Body of pancreas (tissue), 4 donors: ENCODE measurements at regions not wholly inside any gene's neighbourhood (a gene's known extent, or its start where the extent isn't known, plus 50 kb on each side); places are given as distances from the start of the nearest gene placed in this dataset.
"Not testable (repeated sequence)": the region's sequence is repeated elsewhere in the genome, so short reads cannot be mapped to it uniquely, and the experiment has no call there.

Source experiments
- ATAC-seq: fragments of 150-250 bp; one replicate; pipeline ENCODE4 v1.9.1; 2016
- DNase-seq, 4 donors: peaks; one replicate each; pipeline ENCODE4 v3.0.0-alpha.2; 2019
- H3K27ac ChIP-seq, 4 donors: fragments of 200-600 bp; sonication (generic); 1 replicate in 3 of 4; 2 replicates in 1 of 4; pipeline versions ENCODE4 v1.5.1 to v1.6.1; 2016 to 2019; ENCODE audit warnings: mild to moderate bottlenecking in 1 of 4, mixed read lengths in 1 of 4, moderate library complexity in 1 of 4
- H3K27me3 ChIP-seq, 2 donors: fragments of 200-600 bp; sonication (generic); one replicate each; pipeline ENCODE4 v1.6.0; 2016; ENCODE audit warnings: mild to moderate bottlenecking in 1 of 2
- H3K36me3 ChIP-seq, 2 donors: fragments of 200-600 bp; sonication (generic); replicated peaks in 1 of 2; 2 replicates each; pipeline ENCODE4 v1.5.1; 2016; ENCODE audit warnings: low read depth in 2 of 2; ENCODE audit not compliant: insufficient read depth in 1 of 2
- H3K4me1 ChIP-seq: fragments of 200-600 bp; sonication (generic); one replicate; pipeline ENCODE4 v1.6.0; 2016
- H3K4me3 ChIP-seq, 2 donors: fragments of 200-600 bp; sonication (generic); 1 replicate in 1 of 2; 2 replicates in 1 of 2; pipeline ENCODE4 v1.5.1; 2016 to 2019
- H3K9me3 ChIP-seq, 3 donors: fragments of 200-600 bp; sonication (generic); 1 replicate in 2 of 3; 2 replicates in 1 of 3; pipeline ENCODE4 v1.5.1; 2016
- POLR2A ChIP-seq, 3 donors: fragments of 450-650 bp; IDR thresholded peaks; one replicate each; pipeline ENCODE4 v1.6.1; 2016; ENCODE audit warnings: antibody characterized with exemption in 3 of 3, mild to moderate bottlenecking in 2 of 3
- WGBS, 2 donors: methylation state at CpG; one replicate each; pipeline ENCODE4 v1.1.5; 2017; 5-methylcytosine and 5-hydroxymethylcytosine counted together
- intact Hi-C: fragments of 100-400 bp; cut with DNase I; formaldehyde crosslinking; loops from one replicate; pipeline ENCODE4 v1.15.1; 2023
- TF ChIP-seq, protein P1 (sequence below), 7 experiments: fragments of 450-650 bp in 4 of 7; fragments of 200-600 bp in 3 of 7; sonication (generic) in 3 of 7; IDR thresholded peaks; one replicate each; pipeline ENCODE4 v1.5.1; 2016 to 2019; ENCODE audit warnings: antibody characterized with exemption in 7 of 7

DNA sequence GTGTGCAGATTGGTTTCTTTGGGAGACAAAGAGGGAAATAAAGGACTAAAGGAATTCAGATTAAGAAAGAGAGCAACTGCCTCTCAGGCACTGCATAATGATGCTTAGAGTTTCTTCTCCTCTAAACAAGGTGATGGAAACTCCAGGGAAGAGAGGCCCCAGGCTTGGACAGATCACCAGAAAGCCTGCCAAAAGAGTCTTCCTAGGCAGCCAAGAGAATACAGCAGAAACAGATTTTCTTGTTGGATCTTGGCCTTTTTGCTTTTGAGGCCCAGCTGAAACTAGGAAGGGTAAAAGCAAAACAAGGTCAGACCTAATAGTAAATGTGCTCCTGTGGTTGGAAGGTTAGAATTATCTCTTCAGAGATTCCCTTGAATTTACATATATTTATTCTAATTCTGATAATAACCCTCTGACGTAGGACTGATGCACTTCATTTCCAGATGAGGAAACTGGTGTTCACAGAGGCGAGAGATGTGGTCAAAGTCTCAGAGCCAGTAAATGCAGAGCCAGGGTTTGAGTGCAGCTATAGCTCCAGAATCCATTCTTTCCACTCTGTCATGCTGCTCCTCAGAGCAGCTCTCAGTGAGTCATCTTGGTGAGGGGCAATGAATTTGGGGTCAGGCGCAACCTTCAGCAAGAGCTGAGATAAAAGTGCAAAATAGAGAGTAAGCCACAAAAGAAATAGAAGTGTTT is 142.3 kb upstream of the FBXO11 start:
- TF ChIP-seq POLR2A (IDR thresholded peaks at IDR 0.05) = no peak
- TF ChIP-seq, protein P1, sequence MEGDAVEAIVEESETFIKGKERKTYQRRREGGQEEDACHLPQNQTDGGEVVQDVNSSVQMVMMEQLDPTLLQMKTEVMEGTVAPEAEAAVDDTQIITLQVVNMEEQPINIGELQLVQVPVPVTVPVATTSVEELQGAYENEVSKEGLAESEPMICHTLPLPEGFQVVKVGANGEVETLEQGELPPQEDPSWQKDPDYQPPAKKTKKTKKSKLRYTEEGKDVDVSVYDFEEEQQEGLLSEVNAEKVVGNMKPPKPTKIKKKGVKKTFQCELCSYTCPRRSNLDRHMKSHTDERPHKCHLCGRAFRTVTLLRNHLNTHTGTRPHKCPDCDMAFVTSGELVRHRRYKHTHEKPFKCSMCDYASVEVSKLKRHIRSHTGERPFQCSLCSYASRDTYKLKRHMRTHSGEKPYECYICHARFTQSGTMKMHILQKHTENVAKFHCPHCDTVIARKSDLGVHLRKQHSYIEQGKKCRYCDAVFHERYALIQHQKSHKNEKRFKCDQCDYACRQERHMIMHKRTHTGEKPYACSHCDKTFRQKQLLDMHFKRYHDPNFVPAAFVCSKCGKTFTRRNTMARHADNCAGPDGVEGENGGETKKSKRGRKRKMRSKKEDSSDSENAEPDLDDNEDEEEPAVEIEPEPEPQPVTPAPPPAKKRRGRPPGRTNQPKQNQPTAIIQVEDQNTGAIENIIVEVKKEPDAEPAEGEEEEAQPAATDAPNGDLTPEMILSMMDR (IDR thresholded peaks at IDR 0.05) = no peak
- Histone ChIP-seq H3K4me1 (no peaks in the 10 kb centered on the region), H3K9me3 (no peaks in the 10 kb centered on the region), H3K4me3 (no peak overlapping the region), H3K27ac (no peak overlapping the region), H3K27me3 (no peaks in the 10 kb centered on the region), H3K36me3 (no peaks in the 10 kb centered on the region)
- WGBS, 2 donors = 76 to 90% methylated on average over 3 of the region's 3 CpGs
- ATAC-seq (no peak), DNase-seq (no peak)
- intact Hi-C loops = no loop called here

DNA sequence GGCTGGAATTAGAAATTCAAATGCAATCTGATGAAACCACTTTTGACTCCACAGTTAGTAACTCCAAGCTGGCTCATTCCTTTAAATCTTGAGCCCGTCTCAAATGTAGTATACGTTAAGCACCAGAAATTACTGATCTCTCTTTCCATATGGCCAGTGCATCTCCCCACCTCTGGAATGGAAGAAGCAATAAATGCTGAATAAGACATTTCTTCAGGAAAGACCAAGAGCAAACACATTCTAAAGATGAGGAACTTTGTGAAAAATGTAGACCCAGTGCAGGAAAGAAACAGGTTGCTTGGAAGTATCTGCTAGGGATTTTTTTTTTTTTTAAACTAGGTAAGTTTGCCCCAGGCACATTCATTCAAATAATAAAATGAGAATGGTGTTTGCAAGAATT is 143.1 kb upstream of the FBXO11 start:
- Histone ChIP-seq H3K9me3 (no peaks in the 10 kb centered on the region), H3K27ac (no peak overlapping the region), H3K4me1 (no peaks in the 10 kb centered on the region), H3K4me3 (no peak overlapping the region), H3K27me3 (no peaks in the 10 kb centered on the region), H3K36me3 (no peaks in the 10 kb centered on the region)
- intact Hi-C loops = no loop called here
- WGBS, 2 donors = 77 to 80% methylated on average over 2 of the region's 2 CpGs
- no peak for DNase-seq
- no peak for TF ChIP-seq POLR2A (IDR thresholded peaks at IDR 0.05)
- TF ChIP-seq, protein P1 (IDR thresholded peaks at IDR 0.05) = no peak
- no peak for ATAC-seq

DNA sequence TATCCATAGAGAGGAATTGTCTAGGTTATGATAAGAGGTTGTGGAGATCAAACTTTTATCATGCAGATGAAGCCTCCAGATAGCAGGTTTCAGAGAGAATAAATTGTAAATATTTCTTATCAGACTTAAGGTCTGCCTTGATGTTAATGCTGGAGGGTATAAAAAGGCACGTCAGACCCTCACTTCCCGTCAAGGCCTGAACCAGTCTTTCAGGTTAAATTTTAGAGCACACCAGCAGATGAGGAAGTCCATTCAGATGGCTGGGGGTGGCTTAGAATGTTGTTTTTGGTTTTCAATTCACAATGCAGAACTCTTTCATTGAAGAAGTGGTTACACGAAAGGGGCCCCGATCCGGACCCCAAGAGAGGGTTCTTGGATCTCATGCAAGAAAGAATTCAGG is 144.4 kb upstream of the FBXO11 start:
- H3K36me3 ChIP-seq = no peaks in the 10 kb centered on the region
- H3K4me3 ChIP-seq = no peak overlapping the region
- H3K4me1 ChIP-seq = no peaks in the 10 kb centered on the region
- intact Hi-C loops = no loop called here
- H3K27ac ChIP-seq = no peak overlapping the region
- no peak for TF ChIP-seq POLR2A (IDR thresholded peaks at IDR 0.05)
- H3K27me3 ChIP-seq = no peaks in the 10 kb centered on the region
- ATAC-seq = no peak
- H3K9me3 ChIP-seq = no peaks in the 10 kb centered on the region
- no peak for DNase-seq
- WGBS, 2 donors = 53 to 56% methylated on average over 5 of the region's 5 CpGs

DNA sequence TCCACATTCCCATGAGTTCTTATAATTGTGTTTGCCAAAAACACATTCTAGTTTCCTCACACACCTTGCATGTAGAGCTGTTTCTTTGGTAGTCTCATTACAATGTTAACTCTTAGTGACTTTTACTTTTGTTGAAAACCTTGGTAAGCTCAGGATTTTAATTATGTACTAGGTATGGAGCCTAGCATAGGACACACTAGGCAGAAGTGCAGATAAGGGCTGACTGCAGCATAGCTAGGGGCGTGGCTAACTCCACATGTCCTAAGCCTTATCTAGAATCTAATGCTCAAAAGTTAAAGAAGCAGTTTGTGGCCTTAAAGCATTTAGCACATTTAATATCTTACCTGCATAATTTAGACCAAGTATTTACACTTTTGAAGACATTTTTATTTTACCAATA is 153.7 kb upstream of the FBXO11 start:
- Histone ChIP-seq H3K4me1 (no peaks in the 10 kb centered on the region), H3K36me3 (no peaks in the 10 kb centered on the region), H3K9me3 (no peaks in the 10 kb centered on the region), H3K4me3 (no peak overlapping the region), H3K27me3 (no peaks in the 10 kb centered on the region), H3K27ac (no peak overlapping the region)
- intact Hi-C loops = no loop called here
- ATAC-seq (no peak), DNase-seq (no peak)
- 52 to 54% methylated on average over 1 of the region's 1 CpG for WGBS, 2 donors
- no peak for TF ChIP-seq POLR2A (IDR thresholded peaks at IDR 0.05)
- TF ChIP-seq, protein P1 (IDR thresholded peaks at IDR 0.05) = no peak

DNA sequence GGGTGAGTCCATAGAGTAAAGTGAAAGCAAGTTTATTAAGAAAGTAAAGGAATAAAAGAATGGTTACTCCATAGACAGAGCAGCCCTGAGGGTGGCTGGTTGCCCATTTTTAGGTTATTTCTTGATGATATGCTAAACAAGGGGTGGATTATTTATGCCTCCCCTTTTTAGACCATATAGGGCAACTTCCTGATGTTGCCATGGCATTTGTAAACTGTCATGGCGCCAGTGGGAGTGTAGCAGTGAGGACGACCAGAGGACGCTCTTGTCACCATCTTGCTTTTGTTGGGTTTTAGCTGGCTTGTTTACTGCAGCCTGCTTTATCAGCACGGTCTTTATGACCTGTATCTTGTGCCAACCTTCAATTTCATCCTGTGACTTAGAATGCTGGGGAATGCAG is 155.4 kb upstream of the FBXO11 start:
- DNase-seq, H3K27me3 ChIP-seq, intact Hi-C loops, H3K27ac ChIP-seq, H3K9me3 ChIP-seq, H3K4me1 ChIP-seq, H3K4me3 ChIP-seq, ATAC-seq, H3K36me3 ChIP-seq: not testable (repeated sequence)
- WGBS, 2 donors = 63 to 64% methylated on average over 4 of the region's 4 CpGs

DNA sequence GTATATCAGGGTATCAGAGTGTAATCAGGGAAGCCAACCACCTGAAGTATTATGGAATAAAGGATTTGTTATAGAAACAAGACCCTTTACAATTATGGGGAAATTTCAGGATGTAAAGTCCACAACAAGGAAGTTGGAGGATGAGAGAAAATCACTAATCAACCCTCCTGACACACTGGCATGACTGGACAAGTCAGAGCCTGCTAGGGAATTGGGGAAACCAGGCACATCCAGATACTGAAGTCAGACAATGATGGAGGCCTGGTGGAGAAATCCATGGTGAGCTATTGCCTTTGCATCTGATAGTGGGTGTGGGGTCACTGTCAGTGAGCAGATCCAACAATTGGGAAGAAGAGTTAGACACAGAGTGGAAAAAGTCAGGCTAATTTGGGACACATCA is 158.8 kb upstream of the FBXO11 start:
- Histone ChIP-seq H3K36me3 (no peaks in the 10 kb centered on the region), H3K27ac (no peak overlapping the region), H3K27me3 (no peaks in the 10 kb centered on the region), H3K9me3 (no peaks in the 10 kb centered on the region), H3K4me1 (no peaks in the 10 kb centered on the region), H3K4me3 (no peak overlapping the region)
- no peak for ATAC-seq
- DNase-seq = no peak
- intact Hi-C loops = no loop called here
- TF ChIP-seq, protein P1 (IDR thresholded peaks at IDR 0.05) = no peak
- TF ChIP-seq POLR2A (IDR thresholded peaks at IDR 0.05) = no peak
